ENCODE measurements at regions not wholly inside any gene's neighbourhood (a gene's known extent, or its start where the extent isn't known, plus 50 kb on each side); places are given as distances from the start of the nearest gene placed in this dataset.

DNA sequence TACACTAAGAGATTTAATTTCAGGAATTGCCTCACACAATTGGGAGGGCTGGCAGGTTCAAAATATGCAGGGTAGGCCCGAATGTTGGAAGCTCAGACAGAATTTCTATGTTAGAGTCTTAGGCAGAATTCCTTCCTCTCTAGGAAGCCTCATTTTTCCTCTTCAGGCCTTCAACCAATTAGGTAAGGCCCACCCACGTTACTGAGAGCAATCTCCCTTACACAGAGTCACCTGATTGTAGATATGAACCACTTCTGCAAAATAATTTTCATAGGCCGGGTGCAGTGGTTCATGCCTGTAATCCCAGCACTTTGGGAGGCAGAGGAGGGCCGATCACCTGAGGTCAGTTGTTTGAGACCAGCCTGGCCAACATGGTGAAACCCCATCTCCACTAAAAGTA lies 50.2 kb upstream of the HIVEP1 start:
- Histone ChIP-seq H3K9me3 (replicated peaks in 1 of 3) (no peaks in the 10 kb centered on the region), H3K27ac (no peak overlapping the region), H3K4me1 (replicated peaks in 1 of 2) (no peaks in the 10 kb centered on the region), H3K4me3 (no peak overlapping the region), H3K27me3 (no peaks in the 10 kb centered on the region), H3K36me3 (replicated peaks in 1 of 2) (no peaks in the 10 kb centered on the region)
- intact Hi-C loops (cut with DNase I) = no loop called here
- 79 to 90% (median 83%) methylated on average over 4 of the region's 4 CpGs for WGBS, 4 donors
- DNase-seq = no peak
- TF ChIP-seq, protein P1, sequence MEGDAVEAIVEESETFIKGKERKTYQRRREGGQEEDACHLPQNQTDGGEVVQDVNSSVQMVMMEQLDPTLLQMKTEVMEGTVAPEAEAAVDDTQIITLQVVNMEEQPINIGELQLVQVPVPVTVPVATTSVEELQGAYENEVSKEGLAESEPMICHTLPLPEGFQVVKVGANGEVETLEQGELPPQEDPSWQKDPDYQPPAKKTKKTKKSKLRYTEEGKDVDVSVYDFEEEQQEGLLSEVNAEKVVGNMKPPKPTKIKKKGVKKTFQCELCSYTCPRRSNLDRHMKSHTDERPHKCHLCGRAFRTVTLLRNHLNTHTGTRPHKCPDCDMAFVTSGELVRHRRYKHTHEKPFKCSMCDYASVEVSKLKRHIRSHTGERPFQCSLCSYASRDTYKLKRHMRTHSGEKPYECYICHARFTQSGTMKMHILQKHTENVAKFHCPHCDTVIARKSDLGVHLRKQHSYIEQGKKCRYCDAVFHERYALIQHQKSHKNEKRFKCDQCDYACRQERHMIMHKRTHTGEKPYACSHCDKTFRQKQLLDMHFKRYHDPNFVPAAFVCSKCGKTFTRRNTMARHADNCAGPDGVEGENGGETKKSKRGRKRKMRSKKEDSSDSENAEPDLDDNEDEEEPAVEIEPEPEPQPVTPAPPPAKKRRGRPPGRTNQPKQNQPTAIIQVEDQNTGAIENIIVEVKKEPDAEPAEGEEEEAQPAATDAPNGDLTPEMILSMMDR (IDR thresholded peaks at IDR 0.05) = no peak
- TF ChIP-seq POLR2A (IDR thresholded peaks at IDR 0.05) = no peak

DNA sequence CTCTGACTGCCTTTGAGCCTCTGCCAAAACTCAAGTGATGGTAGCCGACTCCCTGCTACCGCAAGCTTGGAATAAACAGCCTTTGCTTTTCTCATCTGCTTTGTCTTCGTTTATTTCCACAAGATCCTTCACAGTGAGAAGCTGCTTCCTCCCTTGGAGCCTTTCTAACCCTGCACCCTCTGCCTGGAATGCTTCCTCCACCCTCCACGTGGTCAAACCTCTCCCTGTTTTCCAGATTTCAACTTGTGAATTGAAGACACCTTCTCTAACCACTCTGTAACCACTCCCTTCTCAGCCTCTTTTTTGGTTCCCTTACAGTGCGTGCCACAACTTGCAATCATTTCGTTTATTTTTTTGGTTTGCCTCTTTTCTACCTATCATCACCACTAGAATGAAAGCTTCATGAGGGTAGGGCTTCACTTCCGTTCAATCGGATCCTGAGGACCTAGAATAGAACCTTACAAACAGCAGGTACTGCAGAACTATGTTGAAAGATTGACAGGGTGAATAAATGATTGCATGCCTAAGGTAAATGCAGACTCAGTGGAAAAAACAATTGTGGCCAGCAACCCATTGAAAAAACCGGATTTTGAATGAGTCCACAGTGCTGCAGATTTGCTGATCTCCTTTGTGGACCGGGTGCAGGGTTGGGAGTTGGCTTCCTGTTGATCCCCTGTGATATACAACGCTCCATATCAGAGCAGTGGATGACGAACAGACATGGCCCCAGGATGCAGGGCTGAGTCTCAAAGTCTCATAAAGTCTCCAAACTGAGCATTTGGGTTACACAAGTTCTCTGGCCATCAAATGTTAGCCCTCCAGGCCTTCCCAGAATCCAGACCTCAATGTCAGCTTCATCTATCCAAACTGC lies 51.0 kb upstream of the HIVEP1 start:
- 77 to 83% (median 78%) methylated on average over 12 of the region's 12 CpGs for WGBS, 4 donors
- intact Hi-C loops (cut with DNase I) = no loop called here
- Histone ChIP-seq H3K9me3 (replicated peaks in 1 of 3) (no peaks in the 10 kb centered on the region), H3K4me3 (no peak overlapping the region), H3K4me1 (replicated peaks in 1 of 2) (no peaks in the 10 kb centered on the region), H3K27ac (no peak overlapping the region), H3K36me3 (replicated peaks in 1 of 2) (no peaks in the 10 kb centered on the region), H3K27me3 (no peaks in the 10 kb centered on the region)
- no peak for DNase-seq
- TF ChIP-seq POLR2A (IDR thresholded peaks at IDR 0.05) = no peak
- TF ChIP-seq, protein P1 (IDR thresholded peaks at IDR 0.05) = no peak

DNA sequence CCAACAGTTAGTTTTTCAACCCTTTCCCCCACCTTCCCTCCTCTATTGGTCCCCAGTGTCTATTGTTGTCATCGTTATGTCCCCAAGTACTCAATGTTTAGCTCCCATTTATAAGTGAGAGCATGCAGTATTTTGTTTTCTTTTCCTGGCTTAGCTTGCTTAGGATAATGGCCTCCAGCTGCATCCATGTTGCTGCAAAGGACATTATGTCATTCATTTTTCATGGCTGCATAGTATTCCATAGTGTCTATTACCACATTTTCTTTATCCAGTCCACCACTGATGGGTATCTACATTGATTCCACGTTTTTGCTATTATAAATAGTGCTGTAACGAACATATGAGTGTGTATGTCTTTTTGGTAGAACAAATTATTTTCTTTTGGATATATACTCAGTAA lies 55.3 kb upstream of the HIVEP1 start:
- TF ChIP-seq POLR2A (IDR thresholded peaks at IDR 0.05) = no peak
- TF ChIP-seq, protein P1 (IDR thresholded peaks at IDR 0.05) = no peak
- 65 to 71% (median 66%) methylated on average over 3 of the region's 3 CpGs for WGBS, 4 donors
- intact Hi-C loops (cut with DNase I) = no loop called here
- no peak overlapping the region for H3K4me3 ChIP-seq
- H3K9me3 ChIP-seq (replicated peaks in 1 of 3) = no peaks in the 10 kb centered on the region
- H3K27me3 ChIP-seq = no peaks in the 10 kb centered on the region
- DNase-seq = no peak
- H3K27ac ChIP-seq = no peak overlapping the region
- no peaks in the 10 kb centered on the region for H3K4me1 ChIP-seq (replicated peaks in 1 of 2)
- H3K36me3 ChIP-seq (replicated peaks in 1 of 2) = no peaks in the 10 kb centered on the region

DNA sequence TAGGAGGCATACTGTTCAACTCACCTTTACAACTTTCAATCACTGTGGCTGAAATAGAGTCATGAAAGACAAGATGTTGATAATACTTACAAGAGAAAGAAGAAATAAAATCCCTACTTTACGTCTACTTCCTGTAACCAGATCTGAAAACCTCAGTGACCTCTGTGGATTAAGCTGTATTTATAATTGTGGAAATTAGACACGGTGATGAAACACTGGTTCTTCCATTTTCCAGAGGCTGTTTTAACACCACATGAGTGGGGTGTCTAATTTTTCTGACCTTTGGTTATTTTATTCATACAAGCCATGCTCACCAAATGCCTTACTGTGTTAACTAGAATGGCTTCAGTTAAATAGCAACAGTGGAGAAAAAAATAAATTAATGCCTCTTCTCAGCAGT lies 58.5 kb upstream of the HIVEP1 start:
- H3K27ac ChIP-seq = no peak overlapping the region
- DNase-seq = no peak
- no peaks in the 10 kb centered on the region for H3K9me3 ChIP-seq (replicated peaks in 1 of 3)
- no peaks in the 10 kb centered on the region for H3K27me3 ChIP-seq
- 79 to 89% (median 84%) methylated on average over 2 of the region's 2 CpGs for WGBS, 4 donors
- TF ChIP-seq POLR2A (IDR thresholded peaks at IDR 0.05) = no peak
- H3K4me3 ChIP-seq = no peak overlapping the region
- intact Hi-C loops (cut with DNase I) = no loop called here
- H3K36me3 ChIP-seq (replicated peaks in 1 of 2) = no peaks in the 10 kb centered on the region
- H3K4me1 ChIP-seq (replicated peaks in 1 of 2) = no peaks in the 10 kb centered on the region

DNA sequence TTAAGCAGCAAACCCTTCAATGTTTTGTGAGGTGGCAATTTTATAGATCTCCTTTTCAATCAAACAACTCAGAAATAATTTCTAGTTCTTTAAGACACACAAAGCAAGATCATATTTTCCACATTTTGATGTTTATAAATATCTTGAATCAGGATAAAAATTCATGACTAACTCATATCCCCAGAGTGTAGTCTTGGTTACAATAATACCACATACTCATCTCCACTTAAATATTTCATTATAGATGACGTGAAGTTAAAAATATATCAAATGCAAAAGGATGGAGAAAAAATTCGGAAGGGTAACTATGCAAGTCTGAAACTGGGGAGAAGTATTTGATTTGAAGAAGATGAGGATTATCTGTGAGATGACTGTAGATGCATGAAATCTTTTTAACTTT lies 59.8 kb upstream of the HIVEP1 start:
- intact Hi-C loops (cut with DNase I) = no loop called here
- WGBS, 4 donors = 74 to 84% (median 82%) methylated on average over 2 of the region's 2 CpGs
- no peaks in the 10 kb centered on the region for H3K36me3 ChIP-seq (replicated peaks in 1 of 2)
- DNase-seq = no peak
- H3K27ac ChIP-seq = no peak overlapping the region
- no peaks in the 10 kb centered on the region for H3K27me3 ChIP-seq
- H3K9me3 ChIP-seq (replicated peaks in 1 of 3) = no peaks in the 10 kb centered on the region
- H3K4me1 ChIP-seq (replicated peaks in 1 of 2) = no peaks in the 10 kb centered on the region
- TF ChIP-seq, protein P1 (IDR thresholded peaks at IDR 0.05) = no peak
- no peak for TF ChIP-seq POLR2A (IDR thresholded peaks at IDR 0.05)
- H3K4me3 ChIP-seq = no peak overlapping the region

Data from adrenal gland (tissue), 9 donors.